HAP-1 (cell line): ENCODE measurements at regions not wholly inside any gene's neighbourhood (a gene's known extent, or its start where the extent isn't known, plus 50 kb on each side); places are given as distances from the start of the nearest gene placed in this dataset.

ENCODE experiments used
- DNase-seq, 2 experiments: peaks; one replicate each; pipeline ENCODE4 v3.0.0-alpha.2; 2016 to 2020; ENCODE audit warnings: low spot score in 2 of 2
- H3K27me3 ChIP-seq: fragments of 250-450 bp; sonication (Bioruptor Pico); 2 replicates; pipeline ENCODE4 v1.5.1; 2020; ENCODE audit warnings: low read depth, mild to moderate bottlenecking, moderate library complexity
- H3K36me3 ChIP-seq: fragments of 250-450 bp; sonication (Bioruptor Pico); replicated peaks from 2 replicates; pipeline ENCODE4 v1.5.1; 2020; ENCODE audit warnings: mild to moderate bottlenecking
- H3K4me1 ChIP-seq: fragments of 250-450 bp; sonication (Bioruptor Pico); 2 replicates; pipeline ENCODE4 v1.5.1; 2020; ENCODE audit warnings: mild to moderate bottlenecking
- H3K4me3 ChIP-seq: fragments of 250-450 bp; sonication (Bioruptor Pico); 2 replicates; pipeline ENCODE4 v1.5.1; 2020; ENCODE audit warnings: mild to moderate bottlenecking, moderate library complexity
- H3K9me3 ChIP-seq: fragments of 250-450 bp; sonication (Bioruptor Pico); 2 replicates; pipeline ENCODE4 v1.5.1; 2020; ENCODE audit warnings: mild to moderate bottlenecking, moderate library complexity
- in situ Hi-C: fragments of 300-500 bp; cut with MboI; formaldehyde crosslinking; loops from 3 replicates; pipeline ENCODE4 v1.14.3; 2020; ENCODE audit warnings: low sequenced_read_pairs, inconsistent platforms, mixed read lengths

DNA sequence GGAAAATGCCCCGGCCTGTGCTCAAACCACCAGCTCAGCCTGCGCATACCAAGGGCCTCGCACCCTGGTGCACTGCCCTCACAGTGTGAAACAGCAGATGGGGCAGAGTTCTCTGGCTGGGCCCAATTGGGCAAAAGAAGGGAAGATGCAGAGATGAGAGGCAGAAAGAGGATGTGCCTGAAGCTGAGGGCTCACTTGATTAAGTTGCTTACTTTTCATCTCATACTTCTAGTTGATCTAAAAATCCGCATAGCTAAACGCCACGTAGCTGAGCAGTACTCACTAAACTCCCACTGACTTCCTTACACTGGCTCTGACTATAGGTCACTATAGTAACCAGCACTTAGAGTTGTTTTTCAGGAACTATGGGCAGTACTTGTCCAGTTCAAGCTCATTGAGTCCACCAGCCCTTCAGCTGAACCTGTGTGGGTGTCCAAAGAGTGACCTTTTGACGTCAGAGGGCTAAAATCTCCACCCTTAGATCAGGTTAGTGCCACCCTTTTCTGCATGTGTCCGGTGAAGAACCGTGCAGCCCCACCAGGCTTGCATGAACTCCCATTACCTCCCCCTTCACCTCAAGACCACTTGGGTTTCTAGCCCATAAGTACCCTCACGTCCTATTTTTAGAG lies 215.2 kb downstream of the AUH start:
- Histone ChIP-seq H3K36me3 (no peaks in the 10 kb centered on the region), H3K27me3 (no peaks in the 10 kb centered on the region), H3K9me3 (no peaks in the 10 kb centered on the region), H3K4me1 (no peaks in the 10 kb centered on the region), H3K4me3 (no peak overlapping the region)
- DNase-seq = no peak
- in situ Hi-C loops = no loop called here

- in situ Hi-C loops = no loop called here
- Histone ChIP-seq H3K4me3 (no peak overlapping the region), H3K27me3 (no peaks in the 10 kb centered on the region), H3K36me3 (no peaks in the 10 kb centered on the region), H3K4me1 (no peaks in the 10 kb centered on the region), H3K9me3 (no peaks in the 10 kb centered on the region)
- DNase-seq = no peak
These were observed 214.5 kb downstream of the AUH start for GRCh38 chr9:91147079-91147708.

- no peak for DNase-seq
- H3K4me3 ChIP-seq = no peak overlapping the region
- H3K9me3 ChIP-seq = no peaks in the 10 kb centered on the region
- no peaks in the 10 kb centered on the region for H3K4me1 ChIP-seq
- H3K27me3 ChIP-seq = no peaks in the 10 kb centered on the region
- in situ Hi-C loops = no loop called here
- no peaks in the 10 kb centered on the region for H3K36me3 ChIP-seq
These were observed 213.4 kb downstream of the AUH start for GRCh38 chr9:91148306-91148705.

- Histone ChIP-seq H3K4me1 (no peaks in the 10 kb centered on the region), H3K9me3 (no peaks in the 10 kb centered on the region), H3K4me3 (no peak overlapping the region), H3K27me3 (no peaks in the 10 kb centered on the region), H3K36me3 (no peaks in the 10 kb centered on the region)
- in situ Hi-C loops = no loop called here
- no peak for DNase-seq
These were observed 211.3 kb downstream of the AUH start for GRCh38 chr9:91150273-91150997.

DNA sequence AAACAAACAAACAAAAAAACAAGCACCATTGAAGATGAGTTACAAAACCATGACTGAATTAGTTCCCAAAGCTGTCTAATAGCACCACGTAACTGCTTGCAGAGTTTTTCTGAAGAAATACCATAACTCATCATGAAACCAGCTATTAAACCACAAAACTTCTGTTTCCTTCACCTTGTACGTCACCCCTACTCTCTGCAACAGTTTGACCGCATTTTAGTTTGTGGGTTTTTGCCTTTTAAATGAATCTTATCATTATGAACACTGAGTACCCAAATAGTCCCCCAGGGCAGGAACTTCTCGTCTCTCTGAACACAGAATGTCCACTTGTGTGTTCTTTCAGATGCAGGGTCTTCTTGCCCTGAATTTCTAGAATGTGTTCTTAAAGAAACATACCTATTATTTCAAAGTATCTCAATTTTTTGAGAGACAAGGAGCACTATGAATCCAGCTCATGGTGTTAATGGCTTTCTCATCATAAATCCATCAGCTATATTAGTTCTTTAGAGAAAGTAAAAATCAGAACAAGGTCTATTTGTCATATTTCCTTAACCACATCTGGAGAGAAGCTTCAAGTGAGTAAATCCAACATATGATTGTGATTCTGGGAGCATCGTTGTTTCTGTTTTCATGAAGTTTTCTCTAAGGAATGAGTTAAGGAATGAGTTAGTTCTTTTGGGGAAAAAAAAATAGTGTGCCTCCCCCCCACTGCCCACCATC lies 210.6 kb downstream of the AUH start:
- Histone ChIP-seq H3K36me3 (no peaks in the 10 kb centered on the region), H3K9me3 (no peaks in the 10 kb centered on the region), H3K4me1 (no peaks in the 10 kb centered on the region), H3K27me3 (no peaks in the 10 kb centered on the region), H3K4me3 (no peak overlapping the region)
- no peak for DNase-seq
- in situ Hi-C loops = no loop called here

DNA sequence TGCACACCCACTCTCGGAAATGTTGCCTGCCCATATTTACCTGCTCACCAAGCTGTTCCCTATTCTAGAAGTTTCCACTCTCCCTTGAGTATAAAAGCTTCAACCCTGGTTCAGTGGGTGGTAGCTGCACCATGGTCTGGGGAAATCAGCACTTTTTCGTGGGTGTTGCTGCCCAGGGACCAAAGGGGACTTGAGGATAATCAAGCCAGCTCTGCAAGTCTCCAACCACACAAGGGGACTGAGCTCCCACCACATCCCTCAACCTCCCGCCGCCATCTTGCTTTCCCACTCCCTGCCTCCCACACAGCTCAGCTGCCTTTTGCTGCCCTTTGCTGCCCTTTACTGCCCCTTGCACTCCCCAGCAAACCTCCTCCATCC lies 210.0 kb downstream of the AUH start:
- no peak overlapping the region for H3K4me3 ChIP-seq
- H3K9me3 ChIP-seq = no peaks in the 10 kb centered on the region
- H3K4me1 ChIP-seq = no peaks in the 10 kb centered on the region
- in situ Hi-C loops = no loop called here
- no peak for DNase-seq
- H3K36me3 ChIP-seq = no peaks in the 10 kb centered on the region
- H3K27me3 ChIP-seq = no peaks in the 10 kb centered on the region

- no peaks in the 10 kb centered on the region for H3K4me1 ChIP-seq
- in situ Hi-C loops = no loop called here
- no peaks in the 10 kb centered on the region for H3K36me3 ChIP-seq
- no peaks in the 10 kb centered on the region for H3K9me3 ChIP-seq
- no peak overlapping the region for H3K4me3 ChIP-seq
- no peak for DNase-seq
- H3K27me3 ChIP-seq = no peaks in the 10 kb centered on the region
These were observed 207.0 kb downstream of the AUH start for GRCh38 chr9:91154686-91155085.

GRCh38 chr9:91155181-91155580 lies 206.5 kb downstream of the AUH start:
- no peaks in the 10 kb centered on the region for H3K27me3 ChIP-seq
- no peak for DNase-seq
- no peaks in the 10 kb centered on the region for H3K4me1 ChIP-seq
- no peaks in the 10 kb centered on the region for H3K9me3 ChIP-seq
- in situ Hi-C loops = no loop called here
- H3K4me3 ChIP-seq = no peak overlapping the region
- no peaks in the 10 kb centered on the region for H3K36me3 ChIP-seq

- Histone ChIP-seq H3K4me3 (no peak overlapping the region), H3K4me1 (no peaks in the 10 kb centered on the region), H3K9me3 (no peaks in the 10 kb centered on the region), H3K27me3 (no peaks in the 10 kb centered on the region), H3K36me3 (no peaks in the 10 kb centered on the region)
- in situ Hi-C loops = no loop called here
- DNase-seq = no peak
These were observed 205.9 kb downstream of the AUH start for GRCh38 chr9:91155746-91156376.

DNA sequence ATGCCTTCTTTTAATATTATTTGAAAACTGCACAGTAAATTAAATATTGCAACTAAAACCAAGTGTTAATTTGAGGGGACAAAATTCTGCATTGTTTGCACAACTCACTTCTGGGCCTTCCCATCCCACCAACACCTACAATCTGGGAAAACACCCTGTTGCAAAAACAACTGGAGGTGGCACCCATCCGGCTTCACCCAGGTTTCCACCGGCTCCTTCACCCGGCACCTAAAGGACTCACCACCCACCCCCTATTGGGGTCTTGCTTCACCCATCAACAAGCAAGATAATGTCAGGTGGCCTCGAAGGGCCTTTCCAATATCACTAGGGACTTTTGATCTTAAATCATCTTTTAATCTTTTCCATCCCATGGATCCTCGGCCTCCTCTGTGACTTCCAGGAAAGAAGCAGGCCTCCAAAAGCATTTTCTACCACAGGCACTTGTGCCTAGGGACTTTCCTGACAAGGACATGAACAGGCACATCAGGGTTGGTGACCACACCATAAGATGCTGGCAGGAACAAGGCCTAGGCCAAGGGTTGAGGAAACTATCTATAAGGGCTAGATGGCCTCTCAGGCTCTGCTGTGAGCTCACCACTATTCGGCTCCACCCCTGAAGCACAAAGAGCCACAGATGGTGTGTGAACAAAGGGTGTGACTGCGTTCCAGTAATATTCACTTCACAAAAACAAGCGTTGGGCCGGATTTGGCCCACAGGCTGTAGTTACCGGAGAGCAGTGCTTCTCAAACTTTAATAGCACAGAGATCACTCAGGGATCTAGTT lies 205.1 kb downstream of the AUH start:
- H3K36me3 ChIP-seq = no peaks in the 10 kb centered on the region
- DNase-seq = no peak
- in situ Hi-C loops = no loop called here
- no peak overlapping the region for H3K4me3 ChIP-seq
- H3K4me1 ChIP-seq = no peaks in the 10 kb centered on the region
- no peaks in the 10 kb centered on the region for H3K9me3 ChIP-seq
- no peaks in the 10 kb centered on the region for H3K27me3 ChIP-seq

- no peaks in the 10 kb centered on the region for H3K27me3 ChIP-seq
- DNase-seq = no peak
These were observed 203.8 kb downstream of the AUH start for GRCh38 chr9:91157883-91158282.

GRCh38 chr9:91158286-91158685 lies 203.4 kb downstream of the AUH start:
- no peaks in the 10 kb centered on the region for H3K36me3 ChIP-seq
- in situ Hi-C loops = no loop called here
- no peak overlapping the region for H3K4me3 ChIP-seq
- H3K4me1 ChIP-seq = no peaks in the 10 kb centered on the region
- DNase-seq = no peak
- H3K9me3 ChIP-seq = no peaks in the 10 kb centered on the region
- no peaks in the 10 kb centered on the region for H3K27me3 ChIP-seq

More at GRCh38 chr9:91157883-91158282, 203.8 kb downstream of the AUH start:
- no peak overlapping the region for H3K4me3 ChIP-seq
- no peaks in the 10 kb centered on the region for H3K9me3 ChIP-seq
- no peaks in the 10 kb centered on the region for H3K36me3 ChIP-seq
- in situ Hi-C loops = no loop called here
- H3K4me1 ChIP-seq = no peaks in the 10 kb centered on the region

- H3K9me3 ChIP-seq = no peaks in the 10 kb centered on the region
- no peaks in the 10 kb centered on the region for H3K4me1 ChIP-seq
- H3K27me3 ChIP-seq = no peaks in the 10 kb centered on the region
- no peak for DNase-seq
- H3K36me3 ChIP-seq = no peaks in the 10 kb centered on the region
- no peak overlapping the region for H3K4me3 ChIP-seq
- in situ Hi-C loops = no loop called here
These were observed 202.8 kb downstream of the AUH start for GRCh38 chr9:91158946-91159345.
